NCI-H524 (cell line): ENCODE measurements at regions not wholly inside any gene's neighbourhood (a gene's known extent, or its start where the extent isn't known, plus 50 kb on each side); places are given as distances from the start of the nearest gene placed in this dataset.
A peak's percentile ranks its signal among the peaks of the same experiment; 100 is the strongest.

Source experiments
- DNase-seq, 2 experiments: peaks; one replicate each; lab custom pipeline; 2025; lab: John Stamatoyannopoulos, UW

- DNase-seq: no peak
Observed at GRCh38 chr6:167643223-167643622, 183.5 kb upstream of the AFDN start.

- no peak for DNase-seq
Observed at GRCh38 chr6:167643716-167644115, 183.0 kb upstream of the AFDN start.

GRCh38 chr6:167644412-167645132, 182.1 kb upstream of the AFDN start:
- no peak for DNase-seq

- DNase-seq: no peak
Observed at GRCh38 chr6:167645368-167645767, 181.3 kb upstream of the AFDN start.

GRCh38 chr6:167647306-167647705, 179.4 kb upstream of the AFDN start:
- DNase-seq: no peak

- no peak for DNase-seq
Observed at GRCh38 chr6:167647737-167648470, 178.8 kb upstream of the AFDN start.

- no peak for DNase-seq
Observed at GRCh38 chr6:167648501-167649278, 178.0 kb upstream of the AFDN start.

- DNase-seq: no peak
Observed at GRCh38 chr6:167649476-167649875, 177.2 kb upstream of the AFDN start.

DNA sequence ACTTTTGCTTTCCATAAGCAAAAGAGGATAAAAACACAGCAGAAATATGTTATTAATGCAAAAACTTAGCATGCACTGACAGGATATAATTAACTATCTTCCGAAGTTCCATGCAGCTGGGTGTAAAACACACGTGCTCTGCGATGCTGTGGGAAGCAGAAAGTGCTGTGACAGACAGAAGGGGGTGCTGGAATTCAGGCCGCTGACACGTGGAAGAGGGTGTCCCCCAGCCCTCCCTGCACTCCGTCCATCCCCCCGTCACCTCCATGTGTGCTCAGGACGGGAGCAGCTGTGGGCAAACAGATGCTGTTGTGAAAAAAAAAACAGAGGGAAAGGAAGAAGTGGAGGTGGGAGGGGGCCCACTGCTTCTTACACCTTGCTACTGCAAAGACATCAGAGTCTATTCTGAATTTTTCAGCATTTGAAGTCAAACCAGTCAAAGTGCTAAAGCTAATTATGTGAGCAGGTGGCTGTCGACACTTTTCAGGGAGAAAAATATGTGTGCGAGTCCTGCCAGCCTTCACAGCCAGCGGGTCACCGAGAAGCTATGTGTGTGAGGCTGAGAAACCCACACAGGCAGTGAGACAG, 175.9 kb upstream of the AFDN start:
- DNase-seq: peak; percentile 89 to 95

DNA sequence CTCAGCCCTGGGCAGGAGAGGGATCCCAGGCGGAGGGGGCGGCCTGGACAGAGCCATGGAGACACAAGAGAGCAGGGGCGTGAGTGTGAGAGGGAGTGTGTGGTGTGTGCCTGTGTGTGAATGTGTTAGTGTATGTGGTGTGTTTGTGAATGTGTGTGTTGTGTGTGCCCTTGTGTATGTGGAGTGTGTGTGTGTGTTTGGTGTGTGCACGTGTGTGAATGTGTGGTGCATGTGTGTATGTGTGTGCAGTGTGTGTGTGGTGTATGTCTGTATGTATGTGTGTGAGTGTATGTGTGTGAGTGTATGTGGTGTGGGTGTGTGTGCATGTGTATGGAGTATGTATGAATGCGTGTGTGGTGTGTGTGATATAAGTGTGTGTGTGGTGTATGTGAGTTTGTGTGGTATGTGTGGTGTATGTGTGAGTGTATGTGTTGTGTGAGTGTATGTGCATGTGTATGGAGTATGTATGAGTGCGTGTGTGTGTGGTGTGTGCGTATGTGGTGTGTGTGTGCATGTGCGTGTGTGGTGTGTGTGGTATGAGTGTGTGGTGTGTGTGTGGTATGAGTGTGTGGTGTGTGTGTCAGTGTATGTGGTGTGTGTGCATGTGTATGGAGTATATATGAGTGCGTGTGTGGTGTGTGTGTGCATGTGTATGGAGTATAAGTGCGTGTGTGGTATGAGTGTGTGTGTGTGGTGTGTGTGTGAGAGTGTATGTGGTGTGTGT, 175.2 kb upstream of the AFDN start:
- DNase-seq: no peak

- no peak for DNase-seq
Observed at GRCh38 chr6:167652042-167652700, 174.5 kb upstream of the AFDN start.

DNA sequence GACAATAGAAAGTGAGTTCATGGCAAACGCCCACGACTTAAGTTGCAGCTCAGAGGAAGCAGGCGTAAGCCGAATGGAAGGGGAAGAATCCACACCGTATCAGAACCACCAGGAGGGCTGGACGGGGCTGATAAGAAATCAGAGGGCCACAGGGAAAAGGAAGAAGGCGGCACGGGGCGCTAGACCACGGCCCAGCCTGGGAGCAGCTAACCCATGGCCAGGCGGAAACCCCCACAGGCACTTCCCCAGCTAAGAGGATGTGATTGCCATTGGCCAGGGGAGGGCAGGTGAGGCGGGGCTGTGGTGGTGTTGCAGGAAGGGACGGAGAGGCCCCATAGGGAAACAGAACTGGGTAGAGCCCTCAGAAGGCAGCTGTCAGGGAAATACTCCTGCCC, 174.0 kb upstream of the AFDN start:
- DNase-seq: no peak

GRCh38 chr6:167653561-167653960, 173.2 kb upstream of the AFDN start:
- no peak for DNase-seq

DNA sequence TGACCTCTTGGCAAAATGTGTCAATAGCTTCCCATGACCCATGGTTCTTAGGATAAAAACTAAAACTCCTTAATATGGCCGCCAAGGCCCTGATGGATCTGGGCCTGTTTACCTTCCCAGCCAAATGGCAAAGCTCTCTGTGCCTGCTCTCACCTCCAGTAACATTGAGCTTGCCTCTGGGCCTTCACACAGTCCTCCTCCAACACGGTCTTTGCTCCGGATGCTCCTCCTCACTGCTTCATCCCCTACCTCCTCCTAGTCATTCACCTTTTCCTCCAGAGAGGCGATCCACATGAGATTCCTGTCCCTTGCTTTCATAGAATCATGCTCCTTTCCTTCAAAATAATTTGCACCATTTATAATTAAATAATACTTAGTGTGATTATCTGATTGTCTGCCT, 172.3 kb upstream of the AFDN start:
- no peak for DNase-seq

DNA sequence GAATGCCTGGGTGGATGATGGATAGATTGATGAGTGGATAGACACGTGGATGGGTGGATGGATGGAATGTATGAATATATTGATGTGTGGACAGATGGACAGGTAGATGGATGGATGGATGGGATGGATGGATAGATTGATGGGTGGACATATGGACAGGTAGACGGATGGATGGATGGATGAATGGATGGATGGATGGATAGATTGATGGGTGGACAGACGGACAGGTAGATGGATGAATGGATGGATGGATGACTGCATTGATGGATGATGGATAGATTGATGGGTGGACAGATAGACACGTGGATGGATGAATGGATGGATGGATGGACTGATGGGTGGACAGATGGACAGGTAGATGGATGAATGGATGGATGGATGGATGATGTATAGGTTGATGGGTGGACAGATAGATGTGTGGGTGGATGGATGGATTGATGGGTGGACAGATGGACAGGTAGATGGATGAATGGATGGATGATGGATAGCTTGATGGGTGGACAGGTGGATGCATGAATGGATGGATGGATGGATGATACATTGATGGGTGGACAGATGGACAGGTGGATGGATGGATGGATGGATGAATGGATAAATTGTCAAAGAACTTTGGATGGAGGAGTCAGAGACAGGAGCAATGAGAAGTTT, 171.4 kb upstream of the AFDN start:
- no peak for DNase-seq

- no peak for DNase-seq
Observed at GRCh38 chr6:167658106-167658505, 168.6 kb upstream of the AFDN start.

GRCh38 chr6:167659046-167659445, 167.7 kb upstream of the AFDN start:
- no peak for DNase-seq

DNA sequence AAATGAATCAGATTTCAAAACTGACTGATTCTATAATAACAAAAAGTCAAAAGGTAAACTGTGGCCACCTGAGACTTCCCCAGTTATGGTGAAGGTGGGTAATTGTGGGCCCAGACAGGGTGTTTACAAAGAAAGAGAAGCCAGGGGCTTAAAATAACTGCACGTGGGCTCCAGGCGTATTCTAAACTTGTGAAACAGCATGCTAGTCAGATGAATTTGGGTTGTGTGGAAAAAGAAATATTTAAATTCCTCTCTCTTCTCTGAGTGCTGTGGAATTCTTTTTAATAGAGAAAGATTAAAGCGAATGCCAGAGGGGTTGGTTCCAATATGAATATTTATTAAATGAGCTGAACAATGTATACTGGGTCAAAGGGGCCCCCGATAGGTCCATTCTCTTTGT, 166.3 kb upstream of the AFDN start:
- DNase-seq: no peak

GRCh38 chr6:167660944-167661551, 165.7 kb upstream of the AFDN start:
- DNase-seq: no peak

DNA sequence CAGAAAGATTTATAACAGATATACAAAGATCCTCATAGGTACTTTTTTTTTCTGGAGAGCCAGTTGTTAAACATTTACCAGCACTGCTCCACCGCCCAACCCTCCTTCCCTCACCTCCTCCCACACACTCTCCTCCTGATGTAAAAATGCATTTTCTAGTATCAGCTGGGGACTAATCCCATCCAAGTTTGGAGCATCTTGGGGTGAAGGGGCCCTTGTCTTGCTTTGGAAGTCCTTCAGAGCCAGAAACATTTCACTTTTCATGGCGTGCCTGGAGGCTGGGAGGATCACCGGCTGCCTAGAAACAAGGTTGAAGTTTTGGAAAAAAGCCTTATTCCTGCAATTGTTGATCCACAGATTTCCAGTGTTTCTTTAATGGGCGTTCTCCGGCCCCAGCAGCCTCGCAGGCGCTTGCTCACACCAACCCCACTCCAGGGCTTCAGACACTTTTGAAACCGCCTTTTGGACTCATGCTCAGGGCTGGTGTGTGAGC, 165.1 kb upstream of the AFDN start:
- no peak for DNase-seq
